HG03558 (cell line): ENCODE measurements at regions not wholly inside any gene's neighbourhood (a gene's known extent, or its start where the extent isn't known, plus 50 kb on each side); places are given as distances from the start of the nearest gene placed in this dataset.

Source experiments
- ATAC-seq: cut with Tn5 transposase; IDR thresholded peaks from one replicate; pipeline ENCODE4 v1.9.1; 2021; ENCODE audit warnings: moderate number of reproducible peaks; ENCODE audit not compliant: unreplicated experiment; ENCODE audit errors: extremely low read depth

DNA sequence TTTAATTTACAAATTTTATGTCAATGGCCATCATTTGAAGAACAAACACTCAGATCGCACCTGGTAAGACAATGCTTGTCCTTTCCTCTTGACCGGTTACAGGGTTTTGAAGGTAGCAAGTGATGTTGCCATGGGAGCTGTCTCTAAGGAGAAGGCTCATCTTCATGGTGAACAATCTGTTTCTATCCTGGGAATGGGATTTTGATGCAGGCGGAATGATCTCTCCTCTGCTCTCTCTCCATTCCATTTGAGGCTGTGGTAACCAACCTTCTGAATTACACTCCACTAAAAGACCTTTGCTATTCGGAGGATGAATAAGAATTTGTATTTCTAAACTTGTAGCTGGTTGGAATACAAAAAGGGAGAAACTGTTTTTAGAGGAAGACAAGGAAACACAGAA is 57.9 kb upstream of the SLC5A9 start:
- ATAC-seq, result no peak

DNA sequence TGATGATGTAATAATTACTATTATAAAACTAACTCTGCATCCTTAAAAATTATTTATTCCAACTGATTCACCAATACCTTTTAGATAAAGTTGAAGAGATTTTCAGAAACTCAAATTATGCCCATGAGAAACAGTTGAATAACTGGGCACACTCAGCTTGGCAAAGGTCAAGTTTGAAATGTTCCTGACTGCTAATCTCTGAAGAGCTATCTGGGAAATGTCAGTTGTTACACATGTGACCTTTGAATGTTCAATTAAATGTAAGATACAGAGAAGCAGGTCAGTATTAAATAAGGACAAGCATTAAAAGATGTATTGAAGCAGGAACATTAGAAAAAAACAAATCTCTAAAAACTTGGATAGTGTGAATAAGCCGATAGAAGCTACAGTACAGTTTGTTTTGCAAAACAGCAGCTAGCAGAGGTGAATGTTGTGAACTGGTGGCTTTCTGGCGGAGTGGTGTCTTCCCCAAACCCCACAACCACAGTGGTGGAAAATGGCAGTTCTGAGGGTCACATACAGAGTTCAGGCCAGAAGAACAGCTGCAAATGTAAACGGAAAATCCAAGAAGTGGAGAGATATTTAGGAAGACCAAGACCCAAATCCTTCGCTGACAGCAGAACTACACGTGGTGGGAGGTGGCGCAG is 61.9 kb upstream of the SLC5A9 start:
- no peak for ATAC-seq

DNA sequence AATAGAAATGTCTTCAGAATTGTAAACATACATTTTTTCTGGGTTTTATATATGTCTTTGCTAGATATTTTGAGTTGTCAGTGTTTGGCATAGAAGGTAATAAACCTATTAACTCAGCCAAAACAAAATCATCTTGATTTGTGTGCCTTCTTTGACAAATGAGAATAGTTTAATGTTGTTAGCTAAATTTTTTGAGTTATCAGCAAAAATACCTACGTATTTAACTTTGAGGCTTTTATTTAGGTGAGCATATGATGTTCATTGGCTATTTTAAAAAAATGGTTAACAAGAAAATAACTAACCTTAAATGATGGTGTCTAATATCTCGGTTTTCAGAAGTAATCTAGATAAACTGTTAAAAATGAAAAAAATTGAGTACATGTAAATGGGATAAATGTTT is 83.2 kb upstream of the SLC5A9 start:
- no peak for ATAC-seq

DNA sequence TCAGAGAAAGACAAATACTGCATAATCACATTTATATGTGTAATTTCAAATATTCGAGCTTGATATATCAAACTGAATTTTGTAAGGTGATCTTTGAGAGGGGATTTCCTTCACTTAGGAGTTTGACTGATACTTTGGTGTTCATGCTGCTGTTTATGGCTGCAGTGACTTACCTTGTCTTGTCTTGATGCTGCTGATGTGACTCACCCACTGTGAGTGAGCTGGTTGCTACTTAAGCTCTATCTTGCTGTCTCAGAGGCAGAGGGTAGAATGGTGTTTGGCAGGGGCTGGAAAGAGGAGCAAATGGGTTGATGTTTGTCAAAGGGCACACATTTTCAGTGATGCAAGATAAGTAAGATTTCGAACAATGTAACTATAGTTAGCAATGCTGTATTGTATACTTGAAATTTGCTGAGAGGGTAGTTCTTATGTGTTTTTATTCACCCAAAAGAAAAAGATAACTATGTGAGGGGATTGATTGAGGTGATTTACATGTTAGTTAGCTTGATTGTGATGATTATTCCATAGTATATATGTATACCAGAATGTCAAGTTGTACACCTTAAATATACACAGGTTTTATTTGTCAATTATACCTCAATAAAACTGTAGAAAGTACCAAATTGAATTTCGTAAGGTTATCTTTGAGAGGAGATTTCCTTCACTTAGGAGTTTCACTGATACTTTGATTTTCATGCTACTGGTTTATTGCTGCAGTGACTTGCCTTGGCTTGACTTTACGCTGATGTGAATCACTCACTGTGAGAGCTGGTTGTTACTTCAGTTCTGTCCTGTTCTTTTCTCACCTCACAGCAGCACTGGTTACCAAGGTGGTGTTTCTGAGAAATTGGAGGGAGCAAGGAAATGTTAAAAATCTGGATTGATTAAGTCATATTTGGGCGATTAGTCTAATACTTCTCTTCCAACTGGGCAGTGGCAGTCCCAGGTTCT is 94.5 kb upstream of the SLC5A9 start:
- ATAC-seq, result no peak

DNA sequence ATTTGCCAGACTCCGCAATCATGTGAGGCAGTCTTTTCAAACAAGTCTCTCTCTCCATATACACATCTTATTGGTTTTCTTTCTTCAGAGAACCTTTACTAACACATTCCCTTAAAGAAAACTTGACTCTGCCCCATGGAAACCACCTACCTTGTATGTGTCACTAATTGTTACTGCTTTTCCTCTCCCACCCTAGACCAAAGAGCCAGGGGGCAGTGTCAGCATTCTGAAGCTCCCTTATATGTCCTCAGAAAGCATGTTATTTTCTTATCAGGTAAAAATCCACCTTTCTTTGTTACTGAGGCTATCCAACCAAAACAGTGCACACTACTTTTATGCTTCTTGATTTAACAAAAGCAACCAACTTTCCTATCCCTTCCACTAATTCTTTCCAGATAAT is 98.9 kb upstream of the SLC5A9 start:
- no peak for ATAC-seq

DNA sequence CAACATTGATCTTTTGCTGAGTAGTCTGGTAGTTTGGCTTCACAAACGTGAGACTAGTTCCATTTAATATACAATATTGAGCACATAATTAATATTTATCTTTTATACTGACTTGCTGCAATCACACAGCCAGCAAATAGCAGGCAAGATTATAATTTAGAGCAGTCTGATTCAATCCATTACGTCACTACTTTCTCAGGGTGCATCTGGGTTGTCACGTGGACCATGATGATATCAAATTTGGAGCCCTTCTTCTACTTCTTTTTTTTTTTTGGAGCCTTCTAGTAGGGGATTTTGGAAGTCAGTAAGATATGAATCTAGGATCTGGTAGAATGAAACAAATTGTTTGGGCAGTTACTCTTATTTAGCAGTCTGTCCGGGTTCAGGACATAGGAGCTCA is 100.6 kb upstream of the SLC5A9 start:
- no peak for ATAC-seq

DNA sequence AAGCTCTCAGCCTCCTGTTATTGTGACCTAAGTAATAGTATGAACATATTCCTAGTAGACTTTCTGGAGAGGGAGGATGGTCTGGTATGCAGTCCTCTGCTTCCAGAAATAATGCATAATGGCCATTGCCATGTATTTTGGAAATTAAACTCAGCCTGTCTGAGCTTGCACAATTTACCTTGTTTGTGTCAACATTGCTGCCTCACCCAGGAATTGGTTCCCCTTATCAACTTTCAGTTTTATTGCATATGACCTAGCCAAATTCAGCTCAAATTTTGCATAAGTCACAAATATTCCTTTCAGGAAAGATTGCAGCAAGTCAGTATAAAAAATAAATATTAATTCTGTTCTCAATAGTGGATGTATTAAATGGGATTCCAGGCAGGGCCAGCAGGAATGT is 101.9 kb upstream of the SLC5A9 start:
- no peak for ATAC-seq

DNA sequence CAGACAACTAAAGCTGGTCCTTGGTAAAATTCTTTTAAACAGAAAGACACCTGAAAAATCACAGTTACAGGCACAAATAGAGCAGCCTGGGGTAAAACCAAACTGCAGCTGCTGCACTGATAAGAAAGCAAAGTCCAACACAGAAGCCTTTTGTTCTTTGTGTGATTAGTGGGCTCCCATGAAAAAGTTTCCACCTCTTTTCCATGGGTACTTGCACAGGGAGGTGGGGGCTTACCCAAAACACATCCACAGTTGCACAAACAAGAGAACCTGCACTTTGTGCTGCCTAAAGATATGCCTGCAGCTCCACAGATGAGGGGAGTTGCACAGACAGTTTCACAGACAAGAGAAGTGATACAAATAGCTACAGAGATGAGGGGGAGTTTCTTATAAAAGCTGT is 106.7 kb upstream of the SLC5A9 start:
- ATAC-seq, result no peak

DNA sequence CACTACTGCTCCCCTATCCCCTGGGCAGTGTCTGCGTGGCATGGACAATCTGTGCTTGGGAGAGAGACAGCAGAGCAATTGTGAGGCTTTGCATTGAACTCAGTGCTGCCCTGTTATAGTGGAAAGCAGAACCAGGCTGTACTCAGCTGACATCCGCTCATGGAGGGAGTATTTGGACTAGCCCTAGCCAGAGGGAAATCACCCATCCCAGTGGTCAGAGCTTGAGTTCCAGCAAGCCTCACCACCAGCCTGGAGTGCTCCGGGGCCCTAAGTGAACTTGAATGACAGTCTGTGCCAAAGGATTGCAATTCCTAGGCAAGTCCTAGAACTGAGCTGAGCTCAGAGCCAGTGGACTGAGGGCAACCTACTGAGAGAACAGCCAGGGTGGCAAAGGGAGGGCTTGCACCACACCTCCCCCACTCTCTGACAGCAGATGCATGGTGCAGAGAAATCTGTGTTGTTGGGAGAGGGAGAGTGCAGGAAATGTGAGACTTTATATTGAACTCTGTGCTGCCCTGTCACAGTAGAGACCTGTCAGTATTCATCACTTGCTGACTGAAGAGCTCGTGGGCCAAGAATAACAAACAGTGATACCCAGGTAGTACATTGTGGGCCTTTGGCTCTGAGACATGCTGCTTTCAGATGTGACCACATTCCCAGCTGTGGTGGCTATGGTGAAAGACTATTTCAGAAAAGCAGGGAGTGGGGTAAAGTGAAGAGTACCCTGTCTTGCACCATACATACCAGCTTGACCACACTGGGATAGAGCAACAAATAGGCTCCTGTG is 107.7 kb upstream of the SLC5A9 start:
- ATAC-seq, result no peak

DNA sequence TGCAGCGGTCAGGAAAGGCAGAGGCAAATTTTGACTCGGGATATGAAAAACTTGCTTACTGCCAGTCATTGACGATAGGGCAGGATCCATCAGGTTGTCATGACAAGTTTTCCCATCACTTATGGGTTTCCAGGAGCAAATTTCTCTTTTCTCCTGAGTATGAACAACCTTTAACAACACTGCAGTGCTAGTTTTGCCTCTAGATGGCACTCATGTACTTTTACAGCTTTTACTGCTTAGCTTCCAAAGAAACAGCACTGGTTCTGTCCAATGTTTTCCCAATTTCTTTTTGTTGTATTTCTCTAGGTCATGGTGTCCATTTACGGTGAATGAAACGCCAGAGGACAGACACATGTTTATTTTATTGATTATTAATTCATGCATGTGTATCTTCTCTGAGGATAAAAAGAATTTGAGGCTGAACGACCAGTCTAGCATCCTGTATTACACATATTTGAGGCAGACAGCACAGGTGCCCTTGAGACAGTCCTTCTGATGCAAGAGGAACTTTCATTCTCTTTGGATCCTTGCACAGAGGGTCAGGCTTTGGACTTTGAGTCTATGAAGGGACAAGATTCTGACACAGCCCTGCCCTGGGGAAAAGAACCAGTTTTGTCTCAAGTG is 112.3 kb upstream of the TRABD2B start:
- ATAC-seq, result no peak

DNA sequence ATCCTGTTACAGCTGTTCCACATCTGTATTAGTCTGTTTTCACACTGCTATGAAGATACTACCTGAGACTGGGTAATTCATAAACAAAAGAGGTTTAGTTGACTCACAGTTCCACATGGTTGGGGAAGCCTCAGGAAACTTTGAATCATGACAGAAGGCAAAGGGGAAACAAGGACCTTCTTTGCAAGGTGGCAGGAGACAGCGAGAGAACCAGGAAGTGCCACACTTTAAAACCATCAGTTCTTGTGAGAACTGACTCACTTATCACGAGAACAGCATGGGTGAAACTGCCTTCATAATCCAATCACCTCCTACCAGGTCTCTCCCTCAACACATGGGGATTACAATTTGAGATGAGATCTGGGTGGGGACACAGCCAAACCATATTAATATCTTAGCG is 110.3 kb upstream of the TRABD2B start:
- no peak for ATAC-seq

DNA sequence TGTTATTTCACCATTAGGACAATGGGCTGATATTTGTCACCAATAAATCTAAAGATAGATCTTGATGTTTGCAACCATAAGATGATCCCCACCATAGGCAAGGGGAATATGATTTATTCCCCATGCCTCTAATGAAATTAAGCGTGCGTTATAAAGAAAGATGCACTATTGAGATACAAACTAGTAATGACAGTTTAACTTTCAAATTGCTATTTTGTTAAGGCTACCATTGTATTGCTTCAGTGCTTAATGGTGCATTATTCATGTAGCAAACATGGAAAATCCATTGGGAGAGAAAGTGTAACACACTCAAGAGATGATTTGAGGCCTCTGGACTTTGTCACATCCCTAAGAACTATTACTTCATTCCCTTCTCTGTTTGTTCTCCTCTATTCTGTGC is 108.9 kb upstream of the TRABD2B start:
- no peak for ATAC-seq

DNA sequence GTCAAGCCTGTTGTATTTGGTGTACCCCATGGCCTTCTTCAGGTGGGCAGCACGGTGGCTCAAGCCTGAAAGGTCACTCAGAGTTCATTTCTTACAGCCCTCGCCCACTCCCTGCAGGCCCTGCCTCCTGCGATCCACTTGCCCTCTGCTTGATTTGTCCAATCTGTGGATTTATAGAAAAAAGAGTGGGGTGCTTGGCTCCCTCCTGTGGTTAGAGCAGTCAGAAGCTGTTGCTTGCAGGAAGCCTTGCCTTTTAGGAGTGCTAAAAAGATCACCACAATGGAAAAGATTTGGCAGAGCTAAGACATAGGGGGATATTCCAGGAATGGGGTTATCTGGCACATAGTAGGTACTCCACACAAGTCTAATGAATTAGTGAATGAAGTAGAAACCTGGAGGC is 108.0 kb upstream of the TRABD2B start:
- no peak for ATAC-seq

DNA sequence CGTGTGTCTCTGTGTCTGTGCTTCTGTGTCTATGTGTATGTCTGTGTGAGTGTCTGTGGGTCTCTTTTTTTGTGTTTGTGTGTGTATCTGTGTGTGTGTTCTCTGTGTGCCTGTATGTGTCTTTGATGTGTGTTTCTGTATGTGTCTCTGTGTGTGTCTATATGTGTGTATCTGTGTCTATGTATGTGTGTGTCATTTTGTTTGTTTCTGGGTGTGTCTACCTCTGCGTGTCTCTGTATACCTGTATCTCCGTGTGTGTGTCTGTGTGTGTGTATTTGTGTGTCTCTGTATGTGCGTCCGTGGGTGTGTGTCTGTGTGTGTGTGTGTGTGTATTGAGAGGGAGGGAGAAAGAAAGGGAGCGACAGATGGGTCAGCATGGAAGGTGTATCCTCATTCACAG is 106.3 kb upstream of the TRABD2B start:
- no peak for ATAC-seq

DNA sequence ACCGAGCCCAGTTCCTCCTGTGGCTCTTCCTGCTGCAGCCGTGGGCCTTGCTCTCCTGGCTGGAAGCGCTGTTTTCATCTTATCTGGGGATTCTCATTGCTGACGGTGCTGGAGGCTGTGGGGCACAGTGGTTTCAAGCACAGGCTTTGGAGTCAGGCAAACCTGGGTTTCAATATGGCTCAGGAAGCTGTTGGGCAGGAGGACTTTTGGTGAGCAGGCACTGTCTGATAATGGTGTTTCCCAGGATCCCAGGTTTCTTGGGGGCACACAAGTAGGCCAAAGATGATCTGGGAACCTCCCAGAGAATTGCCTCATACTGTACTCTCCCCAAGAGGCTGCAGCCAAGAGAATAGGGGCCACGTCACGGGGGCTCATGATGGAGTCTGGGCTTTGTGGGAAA is 105.6 kb upstream of the TRABD2B start:
- no peak for ATAC-seq

DNA sequence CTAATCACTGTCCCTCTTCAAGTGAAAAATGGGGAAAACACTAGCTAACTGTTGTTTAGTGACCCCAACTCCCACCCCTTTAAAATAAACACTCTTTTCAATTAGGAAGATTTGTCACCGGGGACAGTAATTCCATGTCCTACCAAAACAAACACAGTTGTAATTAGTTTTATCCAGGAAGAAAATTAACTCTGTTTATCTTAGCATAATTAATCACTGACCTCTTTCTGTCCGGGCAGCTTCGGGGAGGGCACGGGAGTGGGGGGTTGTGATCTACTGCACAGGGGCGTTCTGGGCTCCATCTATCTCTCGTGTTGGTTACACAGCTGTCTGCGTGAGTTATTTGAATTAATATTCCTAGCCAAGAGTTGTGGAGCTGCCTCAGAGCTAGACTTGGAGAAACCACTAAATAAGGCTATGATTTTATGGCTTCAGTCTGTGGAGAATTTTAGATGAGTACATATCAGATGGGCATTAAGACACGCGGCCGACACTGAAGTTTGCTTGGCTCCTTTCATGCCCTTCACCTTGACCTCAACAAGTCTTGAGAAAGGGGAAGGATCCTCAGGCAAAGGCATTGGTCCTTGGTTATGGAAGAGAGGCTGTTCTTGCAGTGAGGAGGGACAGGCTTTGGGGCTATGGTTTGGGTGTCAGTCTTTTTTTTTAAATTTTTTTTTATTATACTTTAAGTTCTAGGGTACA is 102.0 kb upstream of the TRABD2B start:
- ATAC-seq, result no peak

DNA sequence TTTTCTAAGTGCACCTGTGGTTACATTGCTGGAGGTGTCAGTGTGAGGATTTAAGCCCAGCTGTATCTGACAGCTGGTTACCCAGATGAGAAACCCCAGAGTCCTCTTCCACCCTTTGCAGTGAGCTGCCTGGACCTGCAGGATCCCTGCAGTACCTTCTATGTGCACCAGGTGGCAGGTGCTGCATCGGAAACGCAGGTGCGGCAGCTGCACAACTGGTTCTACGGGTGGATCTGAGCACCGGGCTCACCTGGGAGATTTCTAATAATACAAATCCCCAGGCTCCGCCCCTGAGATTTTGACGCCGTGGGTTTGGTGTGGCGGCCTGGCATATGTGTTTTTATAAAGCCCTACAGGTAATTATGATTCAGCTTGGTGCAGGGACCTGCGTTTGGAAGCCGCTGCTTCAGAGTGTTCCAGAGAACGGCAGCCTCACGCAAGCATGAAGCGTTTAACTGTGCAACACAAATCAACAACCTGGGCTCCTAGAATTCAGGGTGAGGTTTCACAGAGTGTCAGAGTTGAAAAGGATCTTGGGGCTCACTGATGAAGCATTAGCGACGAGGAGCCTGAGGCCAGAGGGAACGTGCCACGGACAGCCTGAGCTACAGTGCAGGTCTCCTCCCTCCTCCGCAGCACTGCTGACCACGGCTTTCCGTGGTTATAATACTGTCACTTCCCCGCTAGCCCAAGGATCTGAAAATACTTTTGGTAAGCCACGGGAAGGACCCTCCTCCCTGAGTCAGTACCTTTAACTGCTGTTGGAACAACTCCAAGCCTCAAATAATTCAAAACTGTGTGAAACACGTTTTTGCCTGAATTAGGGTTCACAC is 96.7 kb upstream of the TRABD2B start:
- peak; percentile 95 for ATAC-seq

DNA sequence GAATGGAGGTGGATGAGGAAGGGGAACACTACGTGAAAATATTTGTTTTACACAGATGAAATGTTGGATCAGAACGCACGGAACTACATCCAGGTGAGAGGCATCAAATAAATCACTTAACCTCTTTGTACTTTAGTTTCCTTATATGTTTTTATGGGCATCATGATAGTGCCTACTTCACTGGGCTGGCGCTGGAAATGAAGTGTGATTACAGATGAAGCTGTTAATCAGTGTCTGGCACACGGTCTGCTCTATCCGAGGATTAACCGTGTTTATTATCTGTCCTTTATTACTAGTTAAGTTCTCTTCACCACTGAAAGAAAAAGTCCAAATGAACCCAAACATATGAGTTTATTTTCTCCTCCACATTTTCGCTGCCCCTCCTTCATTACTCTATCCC is 96.0 kb upstream of the TRABD2B start:
- no peak for ATAC-seq

DNA sequence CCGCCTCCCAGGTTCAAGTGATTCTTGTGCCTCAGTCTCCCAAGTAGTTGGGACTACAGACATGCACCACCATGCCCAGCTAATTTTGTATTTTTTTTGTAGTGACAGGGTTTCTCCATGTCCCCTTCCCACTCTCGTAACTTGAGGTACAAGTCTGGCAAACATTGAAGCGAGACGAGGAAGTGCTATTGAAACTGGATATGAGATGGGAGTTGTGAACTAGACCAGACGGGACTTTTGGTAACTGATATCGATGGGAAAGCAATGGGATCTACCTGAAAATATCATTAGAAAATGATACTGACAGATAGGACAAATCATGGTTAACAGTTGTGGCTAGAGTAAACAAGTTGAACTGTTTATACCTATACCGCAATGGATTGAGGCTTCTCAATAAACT is 95.2 kb upstream of the TRABD2B start:
- ATAC-seq, result no peak
